ENCODE measurements at regions not wholly inside any gene's neighbourhood (a gene's known extent, or its start where the extent isn't known, plus 50 kb on each side); places are given as distances from the start of the nearest gene placed in this dataset.

DNA sequence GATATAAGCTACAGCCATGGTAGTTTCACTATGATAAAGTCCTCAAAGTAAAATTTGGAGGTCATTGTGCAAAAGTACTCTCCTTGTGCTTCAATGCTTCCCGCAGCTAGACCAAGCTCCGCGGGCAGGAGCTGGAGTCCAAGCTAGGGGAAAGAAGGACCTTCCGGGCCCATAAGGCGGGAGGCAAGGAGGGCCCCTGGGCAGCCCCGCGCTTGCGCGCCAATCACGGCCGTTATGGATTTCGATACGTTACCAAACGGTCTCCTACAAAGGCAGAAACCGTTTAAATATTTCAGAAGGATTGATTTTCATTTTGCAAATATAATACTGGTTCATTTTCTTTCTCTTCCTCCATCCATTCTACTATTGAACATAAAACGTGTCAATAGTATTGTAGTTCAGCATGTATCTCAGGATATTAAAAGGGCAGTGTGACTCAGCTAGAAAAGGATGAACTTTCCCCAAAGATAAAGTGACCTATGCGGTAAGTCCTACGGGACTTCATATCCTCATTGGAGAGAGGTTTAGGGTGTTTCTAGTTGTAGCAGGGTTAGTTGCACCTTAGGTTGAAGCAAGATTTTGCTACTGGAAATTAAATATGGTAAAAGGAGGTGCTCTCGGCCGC is 128.0 kb downstream of the KIF20B start:
- H3K79me2 ChIP-seq (ENCODE audit: insufficient read depth, low read depth), result no peaks in the 10 kb centered on the region
- no peak overlapping the region for H3K9ac ChIP-seq
- H3K4me3 ChIP-seq (IDR thresholded peaks at IDR 0.05; ENCODE audit: insufficient read depth, low read depth, low read length), result no peak overlapping the region
- H4K20me1 ChIP-seq (ENCODE audit: insufficient read depth), result no peaks in the 10 kb centered on the region
- H3K4me2 ChIP-seq, result no peak overlapping the region
- no peak overlapping the region for H3K27ac ChIP-seq
- TF ChIP-seq CTCF (conservative IDR thresholded peaks at IDR 0.05; ENCODE audit: low read depth, low read length), result no peak
- H2AFZ ChIP-seq (ENCODE audit: low read depth), result no peak overlapping the region
- no peaks in the 10 kb centered on the region for H3K4me1 ChIP-seq (ENCODE audit: low read depth, poor library complexity, severe bottlenecking)
- no peaks in the 10 kb centered on the region for H3K27me3 ChIP-seq (ENCODE audit: insufficient read depth, low read depth)
- H3K36me3 ChIP-seq (ENCODE audit: insufficient read depth), result no peaks in the 10 kb centered on the region; the same call in 1 of the 2 replicates

- Histone ChIP-seq H2AFZ (ENCODE audit: low read depth) (no peak overlapping the region), H3K79me2 (ENCODE audit: insufficient read depth, low read depth) (no peaks in the 10 kb centered on the region), H3K36me3 (ENCODE audit: insufficient read depth) (no peaks in the 10 kb centered on the region; the same call in 1 of the 2 replicates), H3K27ac (no peak overlapping the region), H3K27me3 (ENCODE audit: insufficient read depth, low read depth) (no peaks in the 10 kb centered on the region), H3K9ac (no peak overlapping the region), H4K20me1 (ENCODE audit: insufficient read depth) (no peaks in the 10 kb centered on the region), H3K4me3 (IDR thresholded peaks at IDR 0.05; ENCODE audit: insufficient read depth, low read depth, low read length) (no peak overlapping the region), H3K4me2 (no peak overlapping the region), H3K4me1 (ENCODE audit: low read depth, poor library complexity, severe bottlenecking) (no peaks in the 10 kb centered on the region)
- no peak for TF ChIP-seq CTCF (conservative IDR thresholded peaks at IDR 0.05; ENCODE audit: low read depth, low read length)
Observed at GRCh38 chr10:89829887-89830269, 128.5 kb downstream of the KIF20B start.

- H3K27me3 ChIP-seq (ENCODE audit: insufficient read depth, low read depth), result no peaks in the 10 kb centered on the region
- no peak overlapping the region for H3K4me3 ChIP-seq (IDR thresholded peaks at IDR 0.05; ENCODE audit: insufficient read depth, low read depth, low read length)
- H4K20me1 ChIP-seq (ENCODE audit: insufficient read depth), result no peaks in the 10 kb centered on the region
- no peaks in the 10 kb centered on the region; the same call in 1 of the 2 replicates for H3K36me3 ChIP-seq (ENCODE audit: insufficient read depth)
- no peak overlapping the region for H3K4me2 ChIP-seq
- no peak overlapping the region for H3K9ac ChIP-seq
- no peak overlapping the region for H3K27ac ChIP-seq
- no peak overlapping the region for H2AFZ ChIP-seq (ENCODE audit: low read depth)
- no peaks in the 10 kb centered on the region for H3K4me1 ChIP-seq (ENCODE audit: low read depth, poor library complexity, severe bottlenecking)
- H3K79me2 ChIP-seq (ENCODE audit: insufficient read depth, low read depth), result no peaks in the 10 kb centered on the region
- TF ChIP-seq CTCF (conservative IDR thresholded peaks at IDR 0.05; ENCODE audit: low read depth, low read length), result no peak
Observed at GRCh38 chr10:89830624-89831023, 129.2 kb downstream of the KIF20B start.

DNA sequence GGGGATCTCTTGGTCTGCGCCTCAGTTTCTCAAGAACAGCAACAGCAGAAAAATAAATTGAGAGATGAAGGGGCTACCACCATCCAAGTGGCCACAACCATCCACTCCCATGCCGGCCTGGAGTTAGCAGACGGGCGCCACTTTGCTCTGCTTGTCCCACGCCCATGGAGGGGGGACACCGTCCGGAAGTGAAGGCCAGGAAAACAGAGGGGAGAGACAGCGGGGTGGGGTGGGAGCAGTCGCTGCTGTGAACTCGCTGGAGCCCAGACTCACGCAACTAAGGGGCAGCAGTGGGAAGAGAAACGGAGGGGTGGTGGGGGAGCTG is 135.4 kb downstream of the KIF20B start:
- no peak overlapping the region for H3K4me3 ChIP-seq (IDR thresholded peaks at IDR 0.05; ENCODE audit: insufficient read depth, low read depth, low read length)
- H3K36me3 ChIP-seq (ENCODE audit: insufficient read depth), result no peaks in the 10 kb centered on the region
- H3K4me1 ChIP-seq (ENCODE audit: low read depth, poor library complexity, severe bottlenecking), result no peaks in the 10 kb centered on the region
- no peak for TF ChIP-seq CTCF (conservative IDR thresholded peaks at IDR 0.05; ENCODE audit: low read depth, low read length)
- H2AFZ ChIP-seq (ENCODE audit: low read depth), result no peak overlapping the region
- H3K27ac ChIP-seq, result no peak overlapping the region
- H3K79me2 ChIP-seq (ENCODE audit: insufficient read depth, low read depth), result no peaks in the 10 kb centered on the region
- H4K20me1 ChIP-seq (ENCODE audit: insufficient read depth), result no peaks in the 10 kb centered on the region
- H3K27me3 ChIP-seq (ENCODE audit: insufficient read depth, low read depth), result no peaks in the 10 kb centered on the region
- H3K4me2 ChIP-seq, result no peak overlapping the region
- no peak overlapping the region for H3K9ac ChIP-seq

Measured in KMS-11 (cell line).